NB4 (cell line): ENCODE measurements at regions not wholly inside any gene's neighbourhood (a gene's known extent, or its start where the extent isn't known, plus 50 kb on each side); places are given as distances from the start of the nearest gene placed in this dataset.

Experiments used
- POLR2A ChIP-seq: IDR thresholded peaks from 2 replicates; pipeline ENCODE4 v1.6.1; 2011; ENCODE audit warnings: mild to moderate bottlenecking; ENCODE audit not compliant: insufficient read length; ENCODE audit errors: extremely low read depth
- TF ChIP-seq, protein P1 (sequence below): IDR thresholded peaks from one replicate; pipeline ENCODE4 v1.5.1; 2012; ENCODE audit warnings: low read depth, low read length

DNA sequence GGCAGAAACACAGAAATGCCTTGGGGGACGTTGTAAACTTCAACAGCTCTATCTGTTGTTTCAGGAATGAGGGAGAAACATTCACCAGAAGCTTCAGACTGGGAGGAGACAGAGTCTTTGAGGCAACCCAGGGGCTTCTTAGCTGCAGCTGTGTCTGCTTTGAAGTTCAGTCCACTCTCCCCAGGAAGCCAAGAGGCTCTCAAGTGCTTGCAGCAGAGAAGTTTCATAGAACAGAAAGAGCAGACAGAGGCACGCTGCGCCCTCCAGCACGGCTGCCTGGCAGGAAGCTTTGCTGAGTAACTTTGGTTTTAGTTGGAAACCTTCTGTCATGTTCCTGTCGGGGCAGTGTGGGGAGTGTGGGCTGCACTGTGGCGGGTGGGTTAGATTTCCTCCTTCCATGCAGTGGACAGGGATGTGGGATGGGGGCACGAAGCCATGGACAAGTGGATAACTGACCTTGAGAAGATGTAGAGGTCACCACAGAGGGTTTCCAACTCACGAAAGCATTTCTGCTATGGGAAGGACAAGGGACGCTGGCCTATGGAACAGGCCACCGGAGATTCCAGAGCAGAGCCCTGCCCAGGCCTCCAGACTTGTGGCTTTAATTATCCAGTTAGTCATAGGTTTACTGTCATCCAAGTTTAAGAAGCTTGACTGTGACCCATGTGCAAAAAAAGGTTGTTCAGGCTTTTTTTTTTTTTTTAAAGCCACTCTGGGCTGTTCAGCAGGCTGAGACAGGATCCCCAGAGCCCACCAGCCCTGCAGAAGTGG lies 107.7 kb downstream of the ARF6 start:
- TF ChIP-seq POLR2A = no peak
- TF ChIP-seq, protein P1, sequence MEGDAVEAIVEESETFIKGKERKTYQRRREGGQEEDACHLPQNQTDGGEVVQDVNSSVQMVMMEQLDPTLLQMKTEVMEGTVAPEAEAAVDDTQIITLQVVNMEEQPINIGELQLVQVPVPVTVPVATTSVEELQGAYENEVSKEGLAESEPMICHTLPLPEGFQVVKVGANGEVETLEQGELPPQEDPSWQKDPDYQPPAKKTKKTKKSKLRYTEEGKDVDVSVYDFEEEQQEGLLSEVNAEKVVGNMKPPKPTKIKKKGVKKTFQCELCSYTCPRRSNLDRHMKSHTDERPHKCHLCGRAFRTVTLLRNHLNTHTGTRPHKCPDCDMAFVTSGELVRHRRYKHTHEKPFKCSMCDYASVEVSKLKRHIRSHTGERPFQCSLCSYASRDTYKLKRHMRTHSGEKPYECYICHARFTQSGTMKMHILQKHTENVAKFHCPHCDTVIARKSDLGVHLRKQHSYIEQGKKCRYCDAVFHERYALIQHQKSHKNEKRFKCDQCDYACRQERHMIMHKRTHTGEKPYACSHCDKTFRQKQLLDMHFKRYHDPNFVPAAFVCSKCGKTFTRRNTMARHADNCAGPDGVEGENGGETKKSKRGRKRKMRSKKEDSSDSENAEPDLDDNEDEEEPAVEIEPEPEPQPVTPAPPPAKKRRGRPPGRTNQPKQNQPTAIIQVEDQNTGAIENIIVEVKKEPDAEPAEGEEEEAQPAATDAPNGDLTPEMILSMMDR = no peak
